H9 (cell line): ENCODE measurements at regions not wholly inside any gene's neighbourhood (a gene's known extent, or its start where the extent isn't known, plus 50 kb on each side); places are given as distances from the start of the nearest gene placed in this dataset.

Experiments used
- DNase-seq: peaks from one replicate; pipeline ENCODE4 v3.0.0-alpha.2; 2017
- H2AFZ ChIP-seq: one replicate; pipeline ENCODE4 v1.6.1; 2013; ENCODE audit warnings: mild to moderate bottlenecking, low read length, control low read depth, moderate library complexity
- H2AK5ac ChIP-seq: 2 replicates; pipeline ENCODE4 v1.6.1; 2013; ENCODE audit warnings: low read length, control low read depth, mixed read lengths; ENCODE audit not compliant: insufficient read length
- H2BK120ac ChIP-seq: one replicate; pipeline ENCODE4 v1.6.1; 2013; ENCODE audit warnings: low read depth, mild to moderate bottlenecking, low read length, control low read depth, inconsistent platforms; ENCODE audit not compliant: poor library complexity, severe bottlenecking
- H2BK12ac ChIP-seq: 2 replicates; pipeline ENCODE4 v1.6.1; 2013; ENCODE audit warnings: low read length, control low read depth, mixed read lengths, low read depth; ENCODE audit not compliant: insufficient read length
- H2BK15ac ChIP-seq: 2 replicates; pipeline ENCODE4 v1.6.1; 2013; ENCODE audit warnings: low read depth, low read length, control low read depth
- H2BK20ac ChIP-seq: one replicate; pipeline ENCODE4 v1.6.1; 2013; ENCODE audit warnings: low read depth, mild to moderate bottlenecking, low read length, control low read depth, inconsistent platforms; ENCODE audit not compliant: poor library complexity, severe bottlenecking
- H2BK5ac ChIP-seq: 2 replicates; pipeline ENCODE4 v1.6.1; 2013; ENCODE audit warnings: low read length, control low read depth, mixed read lengths; ENCODE audit not compliant: insufficient read length
- H3K14ac ChIP-seq: 2 replicates; pipeline ENCODE4 v1.6.1; 2013; ENCODE audit warnings: low read length, control low read depth; ENCODE audit not compliant: insufficient read depth
- H3K18ac ChIP-seq: 2 replicates; pipeline ENCODE4 v1.6.1; 2013; ENCODE audit warnings: low read depth, mild to moderate bottlenecking, mixed read lengths, low read length, control low read depth; ENCODE audit not compliant: insufficient read length
- H3K23ac ChIP-seq: 2 replicates; pipeline ENCODE4 v1.6.1; 2013; ENCODE audit warnings: low read length, control low read depth, mixed read lengths, low read depth; ENCODE audit not compliant: insufficient read length
- H3K23me2 ChIP-seq: 2 replicates; pipeline ENCODE4 v1.6.1; 2013; ENCODE audit warnings: low read depth, mild to moderate bottlenecking, mixed read lengths, low read length, control low read depth; ENCODE audit not compliant: insufficient read length, poor library complexity, severe bottlenecking
- H3K27ac ChIP-seq: 2 replicates; pipeline ENCODE4 v1.5.1; 2013; ENCODE audit warnings: low read length, control low read depth, mixed read lengths, low read depth; ENCODE audit not compliant: insufficient read length
- H3K27me3 ChIP-seq: 2 replicates; pipeline ENCODE4 v1.6.1; 2013; ENCODE audit warnings: low read length, control low read depth, inconsistent platforms; ENCODE audit not compliant: insufficient read depth
- H3K4ac ChIP-seq: 2 replicates; pipeline ENCODE4 v1.6.1; 2013; ENCODE audit warnings: low read depth, mild to moderate bottlenecking, control low read depth, inconsistent platforms, low read length, moderate library complexity
- H3K4me1 ChIP-seq: 2 replicates; pipeline ENCODE4 v1.6.1; 2013; ENCODE audit warnings: low read length, control low read depth, inconsistent platforms; ENCODE audit not compliant: insufficient read depth
- H3K4me2 ChIP-seq: 2 replicates; pipeline ENCODE4 v1.6.1; 2013; ENCODE audit warnings: low read length, control low read depth, mixed read lengths; ENCODE audit not compliant: insufficient read length, insufficient read depth
- H3K56ac ChIP-seq: 2 replicates; pipeline ENCODE4 v1.6.1; 2013; ENCODE audit warnings: low read depth, mild to moderate bottlenecking, mixed read lengths, low read length, control low read depth; ENCODE audit not compliant: insufficient read length
- H3K79me1 ChIP-seq: 2 replicates; pipeline ENCODE4 v1.6.1; 2013; ENCODE audit warnings: low read depth, mild to moderate bottlenecking, moderate library complexity, low read length, control low read depth, inconsistent platforms; ENCODE audit not compliant: insufficient read depth, poor library complexity, severe bottlenecking
- H3K79me2 ChIP-seq: 2 replicates; pipeline ENCODE4 v1.6.1; 2013; ENCODE audit warnings: low read length, control low read depth, inconsistent platforms; ENCODE audit not compliant: insufficient read depth
- H3K9ac ChIP-seq: 2 replicates; pipeline ENCODE4 v1.6.1; 2013; ENCODE audit warnings: low read length, control low read depth, mixed read lengths; ENCODE audit not compliant: insufficient read length; ENCODE audit errors: extremely low read depth
- H3K9me3 ChIP-seq: one replicate; pipeline ENCODE4 v1.6.1; 2013; ENCODE audit warnings: low read depth, low read length, inconsistent platforms; ENCODE audit not compliant: control insufficient read depth
- H3T11ph ChIP-seq: one replicate; pipeline ENCODE4 v1.6.1; 2013; ENCODE audit warnings: mild to moderate bottlenecking, low read length, control low read depth, inconsistent platforms
- H4K20me1 ChIP-seq: one replicate; pipeline ENCODE4 v1.6.1; 2013; ENCODE audit not compliant: control insufficient read depth, insufficient read length, insufficient read depth
- H4K5ac ChIP-seq: 2 replicates; pipeline ENCODE4 v1.6.1; 2013; ENCODE audit warnings: low read depth, mild to moderate bottlenecking, mixed read lengths, low read length, control low read depth; ENCODE audit not compliant: insufficient read length
- H4K8ac ChIP-seq: replicated peaks from 2 replicates; pipeline ENCODE4 v1.6.1; 2013; ENCODE audit warnings: low read length, control low read depth, mixed read lengths, low read depth; ENCODE audit not compliant: insufficient read length
- H4K91ac ChIP-seq: 2 replicates; pipeline ENCODE4 v1.6.1; 2013; ENCODE audit warnings: low read depth, mild to moderate bottlenecking, moderate library complexity, mixed read lengths, low read length, control low read depth; ENCODE audit not compliant: insufficient read length
- H3K27ac Mint-ChIP-seq, 3 experiments: 2 replicates in 2 of 3; 3 replicates in 1 of 3; pipeline ENCODE4 v1.8.0; 2020 to 2021; ENCODE audit warnings: mixed read lengths in 3 of 3, mild to moderate bottlenecking in 1 of 3, moderate library complexity in 1 of 3
- H3K27me3 Mint-ChIP-seq: 2 replicates; pipeline ENCODE4 v1.8.0; 2021; ENCODE audit warnings: low read depth, mild to moderate bottlenecking, moderate library complexity, mixed read lengths
- H3K36me3 Mint-ChIP-seq, 3 experiments: 2 replicates in 2 of 3; 3 replicates in 1 of 3; pipeline ENCODE4 v1.8.0; 2020 to 2021; ENCODE audit warnings: low read depth in 3 of 3, mixed read lengths in 3 of 3; ENCODE audit not compliant: insufficient read depth in 1 of 3
- H3K4me1 Mint-ChIP-seq, 2 experiments: 2 replicates each; pipeline ENCODE4 v1.8.0; 2020; ENCODE audit warnings: mixed read lengths in 2 of 2
- H3K4me3 Mint-ChIP-seq, 2 experiments: 2 replicates in 1 of 2; 3 replicates in 1 of 2; pipeline ENCODE4 v1.8.0; 2020 to 2021; ENCODE audit warnings: mild to moderate bottlenecking in 2 of 2, mixed read lengths in 2 of 2, moderate library complexity in 1 of 2
- H3K9me3 Mint-ChIP-seq, 2 experiments: 2 replicates in 1 of 2; 3 replicates in 1 of 2; pipeline ENCODE4 v1.8.0; 2020; ENCODE audit warnings: mild to moderate bottlenecking in 2 of 2, mixed read lengths in 2 of 2, moderate library complexity in 1 of 2
- WGBS: extraction: QIAGEN DNeasy Blood & Tissue Kit; methylation state at CpG from one replicate; pipeline ENCODE4 v1.1.7; 2013; ENCODE audit warnings: missing lambda C conversion rate, low lambda C conversion rate, mixed read lengths; ENCODE audit not compliant: insufficient read length; ENCODE audit errors: extremely low coverage; 5-methylcytosine and 5-hydroxymethylcytosine counted together
- TF ChIP-seq, protein P1 (sequence below): fragments of 200-600 bp; sonication (generic); conservative IDR thresholded peaks from 3 replicates; pipeline ENCODE4 v1.8.0; 2021; ENCODE audit warnings: antibody characterized with exemption, mild to moderate bottlenecking

DNA sequence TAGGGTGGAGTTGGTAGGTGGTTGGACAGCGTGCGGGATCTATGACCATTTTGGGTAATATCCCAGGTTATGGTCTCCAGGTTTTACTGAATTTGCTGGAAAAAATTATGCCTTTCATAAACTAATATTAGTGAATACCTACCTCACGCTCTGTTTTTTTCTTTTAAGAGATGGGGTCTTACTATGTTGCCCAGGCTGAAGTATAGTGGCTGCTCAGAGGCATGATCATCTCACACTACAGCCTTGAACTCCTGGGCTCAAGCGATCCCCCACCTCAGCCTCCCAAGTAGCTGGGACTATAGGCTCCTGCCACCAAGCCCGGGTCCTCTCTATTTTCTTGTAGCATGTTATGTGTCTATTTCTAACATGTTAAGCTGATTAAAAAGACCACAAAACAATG lies 100.2 kb downstream of the RHOU start:
- Histone ChIP-seq H4K5ac (no peak overlapping the region), H4K91ac (no peak overlapping the region), H2BK120ac (no peak overlapping the region), H3K23ac (no peak overlapping the region), H2AK5ac (no peak overlapping the region), H3K9ac (no peak overlapping the region), H3K4me1 (no peaks in the 10 kb centered on the region), H3K27me3 (no peaks in the 10 kb centered on the region), H4K8ac (no peak overlapping the region), H3K4ac (no peak overlapping the region), H3K9me3 (no peaks in the 10 kb centered on the region), H3K27ac (no peak overlapping the region), H3K79me2 (no peaks in the 10 kb centered on the region), H2BK5ac (no peak overlapping the region), H3K18ac (no peak overlapping the region), H3K79me1 (no peaks in the 10 kb centered on the region), H3K23me2 (no peaks in the 10 kb centered on the region), H2BK12ac (no peak overlapping the region), H2BK20ac (no peak overlapping the region), H3T11ph (no peak overlapping the region), H2AFZ (no peak overlapping the region), H3K4me2 (no peak overlapping the region), H4K20me1 (no peaks in the 10 kb centered on the region), H3K56ac (no peak overlapping the region), H2BK15ac (no peak overlapping the region), H3K14ac (no peak overlapping the region)
- Mint-ChIP-seq H3K9me3 (no peaks in the 10 kb centered on the region; a peak in 1 of 5 replicates), H3K27ac (no peak overlapping the region), H3K4me1 (peaks cover 9% of the 10 kb centered on the region in 2 experiments; a peak in 2 of 4 replicates), H3K27me3 (peaks cover 4% of the 10 kb centered on the region; the same call in 1 of the 2 replicates), H3K4me3 (no peak overlapping the region), H3K36me3 (no peaks in the 10 kb centered on the region)
- whole genome bisulfite sequencing, result no CpG with 5 or more reads among the region's 5 CpGs
- TF ChIP-seq, protein P1, sequence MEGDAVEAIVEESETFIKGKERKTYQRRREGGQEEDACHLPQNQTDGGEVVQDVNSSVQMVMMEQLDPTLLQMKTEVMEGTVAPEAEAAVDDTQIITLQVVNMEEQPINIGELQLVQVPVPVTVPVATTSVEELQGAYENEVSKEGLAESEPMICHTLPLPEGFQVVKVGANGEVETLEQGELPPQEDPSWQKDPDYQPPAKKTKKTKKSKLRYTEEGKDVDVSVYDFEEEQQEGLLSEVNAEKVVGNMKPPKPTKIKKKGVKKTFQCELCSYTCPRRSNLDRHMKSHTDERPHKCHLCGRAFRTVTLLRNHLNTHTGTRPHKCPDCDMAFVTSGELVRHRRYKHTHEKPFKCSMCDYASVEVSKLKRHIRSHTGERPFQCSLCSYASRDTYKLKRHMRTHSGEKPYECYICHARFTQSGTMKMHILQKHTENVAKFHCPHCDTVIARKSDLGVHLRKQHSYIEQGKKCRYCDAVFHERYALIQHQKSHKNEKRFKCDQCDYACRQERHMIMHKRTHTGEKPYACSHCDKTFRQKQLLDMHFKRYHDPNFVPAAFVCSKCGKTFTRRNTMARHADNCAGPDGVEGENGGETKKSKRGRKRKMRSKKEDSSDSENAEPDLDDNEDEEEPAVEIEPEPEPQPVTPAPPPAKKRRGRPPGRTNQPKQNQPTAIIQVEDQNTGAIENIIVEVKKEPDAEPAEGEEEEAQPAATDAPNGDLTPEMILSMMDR, result no peak
- no peak for DNase-seq
